NCI-H748 (cell line): ENCODE measurements at regions not wholly inside any gene's neighbourhood (a gene's known extent, or its start where the extent isn't known, plus 50 kb on each side); places are given as distances from the start of the nearest gene placed in this dataset.
"Not testable (repeated sequence)": the region's sequence is repeated elsewhere in the genome, so short reads cannot be mapped to it uniquely, and the experiment has no call there.

ENCODE experiments used
- DNase-seq: peaks from one replicate; lab custom pipeline; 2025; ENCODE audit not compliant: unreplicated experiment; lab: John Stamatoyannopoulos, UW

- no peak for DNase-seq
Observed at GRCh38 chr4:123025398-123025797, 103.0 kb upstream of the NUDT6 start.

GRCh38 chr4:123026015-123026414, 103.6 kb upstream of the NUDT6 start:
- DNase-seq, result not testable (repeated sequence)

- DNase-seq, result no peak
Observed at GRCh38 chr4:123031664-123032063, 109.3 kb upstream of the NUDT6 start.

GRCh38 chr4:123034023-123034422, 111.6 kb upstream of the NUDT6 start:
- no peak for DNase-seq

- no peak for DNase-seq
Observed at GRCh38 chr4:123035239-123035638, 112.8 kb upstream of the NUDT6 start.

- no peak for DNase-seq
Observed at GRCh38 chr4:123037804-123038203, 115.4 kb upstream of the NUDT6 start.

GRCh38 chr4:123042095-123042494, 119.7 kb upstream of the NUDT6 start:
- no peak for DNase-seq

GRCh38 chr4:123043013-123043412, 120.6 kb upstream of the NUDT6 start:
- no peak for DNase-seq

GRCh38 chr4:123043793-123044425, 121.5 kb upstream of the NUDT6 start:
- no peak for DNase-seq

GRCh38 chr4:123046096-123046495, 123.7 kb upstream of the NUDT6 start:
- no peak for DNase-seq

GRCh38 chr4:123050018-123050417, 127.6 kb upstream of the NUDT6 start:
- no peak for DNase-seq

- DNase-seq, result no peak
Observed at GRCh38 chr4:123052007-123052406, 129.6 kb upstream of the NUDT6 start.

GRCh38 chr4:123055943-123056342, 133.5 kb upstream of the NUDT6 start:
- no peak for DNase-seq

GRCh38 chr4:123060039-123060770, 137.8 kb upstream of the NUDT6 start:
- no peak for DNase-seq

GRCh38 chr4:123064390-123064789, 142.0 kb upstream of the NUDT6 start:
- no peak for DNase-seq

GRCh38 chr4:123068081-123068480, 145.7 kb upstream of the NUDT6 start:
- no peak for DNase-seq

- DNase-seq, result no peak
Observed at GRCh38 chr4:123072060-123072459, 149.7 kb upstream of the NUDT6 start.

GRCh38 chr4:123073650-123074049, 151.3 kb upstream of the NUDT6 start:
- no peak for DNase-seq

GRCh38 chr4:123077330-123077729, 154.9 kb upstream of the NUDT6 start:
- DNase-seq, result no peak

GRCh38 chr4:123081971-123082370, 159.6 kb upstream of the NUDT6 start:
- DNase-seq, result no peak

- no peak for DNase-seq
Observed at GRCh38 chr4:123083646-123084045, 161.2 kb upstream of the NUDT6 start.

- DNase-seq, result no peak
Observed at GRCh38 chr4:123088501-123088900, 166.1 kb upstream of the NUDT6 start.

- no peak for DNase-seq
Observed at GRCh38 chr4:123090886-123091285, 168.5 kb upstream of the NUDT6 start.
